Upper lobe of left lung (tissue), 4 donors: ENCODE measurements at regions not wholly inside any gene's neighbourhood (a gene's known extent, or its start where the extent isn't known, plus 50 kb on each side); places are given as distances from the start of the nearest gene placed in this dataset.

Experiments used
- CTCF ChIP-seq, 6 experiments: fragments of 450-650 bp in 4 of 6; fragments of 200-600 bp in 2 of 6; sonication (generic) in 2 of 6; IDR thresholded peaks; one replicate each; pipeline ENCODE4 v1.5.1; 2016 to 2019; ENCODE audit warnings: antibody characterized with exemption in 6 of 6
- POLR2A ChIP-seq, 4 donors: fragments of 450-650 bp; IDR thresholded peaks; one replicate each; pipeline ENCODE4 v1.5.1; 2016 to 2017; ENCODE audit warnings: antibody characterized with exemption in 4 of 4, mild to moderate bottlenecking in 2 of 4

- TF ChIP-seq CTCF (IDR thresholded peaks at IDR 0.05) (no peak), POLR2A (IDR thresholded peaks at IDR 0.05) (no peak)
Observed at GRCh38 chr1:101102426-101103156, 77.0 kb upstream of the DPH5 start.
